ENCODE measurements at regions not wholly inside any gene's neighbourhood (a gene's known extent, or its start where the extent isn't known, plus 50 kb on each side); places are given as distances from the start of the nearest gene placed in this dataset.
"Not testable (repeated sequence)": the region's sequence is repeated elsewhere in the genome, so short reads cannot be mapped to it uniquely, and the experiment has no call there.

DNA sequence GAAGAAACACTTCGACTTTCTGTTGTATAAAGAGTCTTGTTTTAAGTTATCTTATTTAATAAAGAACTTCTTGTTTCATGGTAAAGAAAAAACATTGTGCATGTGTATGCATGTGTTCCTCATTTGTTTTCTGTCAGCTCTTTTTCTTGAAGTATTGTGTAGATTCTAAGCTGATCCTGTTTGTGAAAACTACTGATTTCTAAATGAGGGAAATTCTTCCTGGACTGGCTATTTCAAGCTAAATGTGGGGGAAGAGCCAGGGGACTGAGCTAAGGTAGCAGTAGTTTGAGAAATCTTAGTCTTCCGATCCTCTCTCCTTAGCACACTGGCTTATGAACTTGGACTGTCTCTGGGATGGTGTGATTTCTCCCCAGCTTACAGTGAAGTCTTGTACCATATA lies 56.4 kb upstream of the RBMS1 start:
- DNase-seq: no peak

DNA sequence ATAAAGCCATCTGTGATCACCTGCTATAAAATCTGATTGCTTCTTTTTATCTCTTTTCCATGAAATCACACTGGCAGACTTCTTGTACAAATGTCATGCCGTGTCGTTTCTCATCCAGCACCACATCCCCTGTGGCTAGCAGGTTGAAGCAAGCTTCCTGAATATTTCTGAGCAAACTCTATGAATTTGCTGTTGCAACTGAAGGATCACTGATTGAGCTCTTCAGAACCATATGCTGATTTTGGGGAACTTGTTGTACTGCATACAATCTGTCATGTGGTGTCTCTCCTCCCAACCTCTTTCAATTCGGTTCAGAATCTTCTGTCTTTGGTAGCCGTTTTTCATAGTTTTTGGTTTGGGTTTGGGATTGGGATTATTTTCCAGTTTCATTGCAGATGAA lies 57.7 kb upstream of the RBMS1 start:
- DNase-seq: no peak

DNA sequence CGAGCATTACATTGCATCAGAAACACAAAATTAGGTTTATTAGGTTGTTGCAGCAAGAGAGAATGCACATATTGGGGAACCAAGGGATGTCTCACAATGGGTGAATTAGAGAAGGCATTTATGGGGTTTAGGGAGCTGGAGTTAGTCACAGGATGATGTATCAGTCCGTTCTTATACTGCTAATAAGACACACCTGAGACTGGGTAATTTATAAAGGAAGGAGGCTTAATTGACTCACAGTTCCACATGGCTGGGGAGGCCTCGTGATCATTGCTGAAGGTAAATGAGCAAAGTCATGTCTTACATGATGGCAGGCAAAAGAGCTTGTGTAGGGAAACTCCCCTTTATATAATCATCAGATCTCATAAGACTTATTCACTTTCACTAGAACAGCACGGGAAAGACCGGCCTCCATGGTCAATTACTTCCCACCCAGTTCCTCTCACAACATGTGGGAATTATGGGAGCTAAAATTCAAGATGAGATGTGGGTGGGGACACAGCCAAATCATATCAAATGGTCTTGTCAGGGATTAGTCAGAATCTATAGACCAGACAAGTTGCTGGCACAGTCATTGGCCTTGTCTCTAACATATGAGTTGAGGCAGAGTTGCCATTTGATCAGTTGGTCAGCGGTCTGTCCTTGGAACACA lies 61.9 kb upstream of the RBMS1 start:
- no peak for DNase-seq

DNA sequence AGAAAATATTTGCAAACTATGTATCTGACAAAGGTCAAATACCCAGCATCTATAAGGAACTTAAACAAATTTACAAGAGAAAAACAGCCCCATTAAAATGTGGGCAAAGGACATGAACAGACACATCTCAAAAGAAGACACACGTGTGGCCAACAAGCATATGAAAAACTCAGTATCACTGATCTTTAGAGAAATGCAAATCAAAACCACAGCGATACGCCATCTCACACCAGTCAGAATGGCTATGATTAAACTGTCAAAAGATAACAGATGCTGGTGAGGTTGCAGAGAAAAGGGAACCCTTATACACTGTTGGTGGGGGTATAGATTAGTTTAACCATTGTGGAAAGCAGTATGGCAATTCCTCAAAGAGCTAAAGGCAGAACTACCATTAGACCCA lies 64.3 kb upstream of the RBMS1 start:
- no peak for DNase-seq

DNA sequence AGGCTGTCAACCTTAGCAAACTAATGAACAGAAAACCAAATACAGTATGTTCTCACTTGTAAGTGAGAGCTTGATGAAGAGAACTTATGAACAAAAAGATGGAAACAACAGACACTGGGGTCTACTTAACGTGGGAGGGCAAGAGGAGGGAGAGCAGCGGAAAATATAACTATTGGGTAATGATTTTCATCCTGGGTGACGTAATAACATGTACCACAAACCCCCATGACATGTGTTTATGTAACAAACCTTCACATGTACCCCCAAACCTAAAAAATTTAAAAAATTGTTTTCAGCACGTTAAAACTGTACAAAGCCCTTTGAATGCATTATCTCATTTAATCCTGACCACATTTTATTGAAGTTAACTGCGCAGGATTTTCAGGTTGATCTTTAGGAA lies 64.9 kb upstream of the RBMS1 start:
- no peak for DNase-seq

DNA sequence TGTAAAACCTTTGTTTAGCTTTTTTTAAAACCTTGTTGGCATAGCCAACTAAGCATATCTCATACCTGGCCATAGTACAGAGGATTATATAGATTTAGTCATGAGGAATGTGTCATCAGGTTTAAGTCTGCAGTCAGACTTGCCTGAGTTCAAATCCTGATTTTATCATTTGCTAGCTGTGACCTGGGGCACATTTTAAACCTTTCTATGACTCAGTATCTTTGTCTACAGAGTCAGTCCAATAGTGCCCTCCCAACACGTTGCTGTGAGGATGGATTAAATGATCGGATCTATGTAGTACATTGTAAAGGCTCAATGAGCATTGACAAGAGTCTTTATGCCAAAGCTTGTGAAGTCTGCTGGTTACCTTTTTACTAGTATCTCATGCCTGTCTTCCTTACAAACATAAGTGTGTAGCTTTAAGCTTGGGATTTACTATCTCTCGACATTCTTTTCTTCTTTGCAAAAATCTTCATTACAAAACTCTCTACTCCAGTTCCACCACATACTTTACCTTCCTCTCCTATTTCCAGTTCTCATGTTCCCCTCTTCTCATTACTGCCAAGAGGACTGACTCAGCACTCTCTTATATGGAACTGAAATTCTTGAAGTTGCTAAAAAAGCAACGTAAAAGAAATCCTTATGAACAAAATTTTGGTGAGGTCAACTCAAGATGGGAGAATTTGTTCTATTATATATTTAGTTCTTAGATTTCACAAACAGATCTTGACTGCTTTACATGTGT lies 68.1 kb upstream of the RBMS1 start:
- DNase-seq: no peak

DNA sequence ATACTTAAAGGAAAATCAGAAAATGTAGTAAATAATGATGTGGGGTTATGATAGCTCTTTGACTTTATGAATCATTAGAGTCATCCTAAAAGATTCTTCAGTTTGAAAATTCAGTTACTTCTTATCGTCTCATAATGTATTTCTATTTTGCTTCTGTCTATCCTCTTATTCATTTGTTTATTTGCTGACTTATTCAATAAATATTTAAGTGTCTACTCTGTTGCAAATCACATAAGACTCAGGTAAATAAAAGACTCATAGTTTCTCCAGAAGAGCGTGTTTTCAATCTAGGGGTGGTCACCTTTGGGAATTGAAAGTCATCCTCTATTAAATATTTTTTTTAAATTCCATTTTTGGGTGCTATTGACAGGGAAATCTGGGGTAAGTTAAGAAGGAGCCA lies 69.1 kb upstream of the RBMS1 start:
- no peak for DNase-seq

DNA sequence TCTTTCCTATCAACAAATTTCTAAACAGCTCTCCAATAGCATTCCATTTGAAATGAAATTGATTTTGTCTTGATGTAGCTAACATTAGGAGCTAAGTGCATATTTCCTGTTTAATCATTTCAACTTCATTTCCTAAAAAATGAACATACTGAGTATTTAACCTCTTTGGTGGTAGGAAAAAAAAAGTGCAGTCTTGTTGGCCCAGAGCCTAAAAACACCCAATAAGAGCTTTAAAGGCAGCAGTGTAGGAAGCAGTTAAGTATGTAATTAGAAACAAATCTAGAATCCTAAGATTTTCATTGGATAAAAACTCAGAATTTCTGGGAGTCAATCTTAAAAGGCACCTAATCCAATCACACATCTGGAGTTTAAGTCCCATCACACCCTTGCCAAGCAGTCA lies 71.0 kb upstream of the RBMS1 start:
- DNase-seq: no peak

DNA sequence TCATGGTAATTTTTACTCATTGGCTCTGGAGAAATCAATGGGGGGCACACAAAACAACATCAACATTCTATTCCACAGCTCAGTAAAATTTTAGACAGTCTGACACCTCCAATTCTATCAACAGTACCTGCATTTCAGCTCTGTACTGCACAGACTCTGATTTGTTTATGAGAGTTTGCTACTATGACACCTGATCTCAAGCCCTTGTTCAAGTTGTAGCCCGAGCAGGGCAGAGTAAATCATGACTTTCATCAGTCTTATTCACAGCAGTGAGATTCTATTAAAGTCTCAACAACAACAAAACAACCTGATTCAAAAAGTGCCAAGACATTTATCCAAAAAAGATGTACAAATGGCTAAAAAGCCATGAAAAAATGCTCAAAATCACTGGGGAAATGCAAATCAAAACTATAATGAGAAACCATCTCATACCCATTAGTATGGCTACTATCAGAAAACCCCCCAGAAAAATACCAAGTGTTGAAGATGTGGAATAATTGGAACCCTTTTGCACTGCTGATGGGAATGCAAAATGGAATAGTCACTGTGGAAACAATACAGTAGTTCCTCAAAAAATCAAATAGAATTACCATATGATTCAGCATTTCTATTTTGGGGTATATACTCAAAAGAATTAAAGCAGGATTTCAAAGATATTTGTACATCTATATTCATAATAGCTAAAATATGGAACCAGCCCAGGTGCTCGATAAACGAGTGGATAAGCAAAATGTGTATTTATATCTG lies 71.7 kb upstream of the RBMS1 start:
- no peak for DNase-seq

DNA sequence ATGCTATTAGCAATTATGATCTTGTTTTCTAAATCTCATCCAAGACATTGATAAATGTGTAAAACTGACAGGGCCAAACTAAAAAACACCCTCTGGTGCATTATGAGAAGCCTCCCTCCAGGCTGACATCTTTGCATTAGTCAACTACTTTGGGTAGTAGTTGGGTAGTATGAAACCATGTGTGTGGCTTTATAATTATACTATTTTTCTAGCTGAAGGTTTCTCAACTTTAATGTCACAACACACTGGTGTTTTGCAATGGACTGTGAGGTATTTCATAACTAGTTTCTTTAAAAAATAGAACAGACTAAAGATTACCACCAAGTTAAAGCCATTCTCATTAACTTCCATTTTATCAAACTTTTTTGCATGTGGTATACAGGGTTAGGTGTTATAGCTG lies 73.1 kb upstream of the RBMS1 start:
- DNase-seq: peak; percentile 53

DNA sequence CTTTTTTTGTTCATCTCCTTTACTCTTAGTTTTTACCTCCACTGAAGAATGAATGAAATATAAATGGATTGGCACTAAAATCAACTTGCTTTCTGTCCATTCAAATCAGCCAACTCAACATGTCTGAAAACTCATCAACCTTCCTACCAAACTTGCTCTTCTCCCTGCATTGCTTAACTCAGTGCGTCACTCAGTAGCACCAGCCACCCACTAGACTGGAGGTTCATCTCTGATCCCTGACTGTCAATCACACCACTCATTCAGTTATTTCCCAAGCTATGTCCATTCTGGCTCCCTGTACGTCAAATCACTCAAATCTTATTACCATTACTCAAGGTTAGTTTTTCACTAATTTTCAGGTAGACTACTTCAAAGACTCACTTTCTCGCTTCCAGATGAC lies 75.2 kb upstream of the RBMS1 start:
- DNase-seq: no peak

DNA sequence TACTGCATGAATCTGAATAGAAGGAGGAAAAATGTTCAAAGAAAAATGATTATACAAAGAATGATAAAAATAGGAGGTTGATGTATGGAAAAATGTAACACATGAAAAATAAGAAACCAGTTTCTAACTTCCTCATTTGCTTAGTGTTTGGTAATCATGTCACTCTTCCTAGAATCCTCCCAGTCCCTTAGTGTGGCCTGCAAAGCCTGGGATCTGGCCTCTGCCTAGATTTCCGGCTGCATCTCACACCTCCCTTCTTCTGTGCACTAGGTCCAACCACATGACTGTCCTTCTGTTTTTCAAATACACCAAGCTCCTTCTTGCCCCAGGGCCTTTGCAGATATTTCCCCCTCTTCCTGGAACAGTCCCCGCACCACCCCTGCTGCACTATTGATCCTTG lies 76.8 kb upstream of the RBMS1 start:
- DNase-seq: peak; percentile 65

DNA sequence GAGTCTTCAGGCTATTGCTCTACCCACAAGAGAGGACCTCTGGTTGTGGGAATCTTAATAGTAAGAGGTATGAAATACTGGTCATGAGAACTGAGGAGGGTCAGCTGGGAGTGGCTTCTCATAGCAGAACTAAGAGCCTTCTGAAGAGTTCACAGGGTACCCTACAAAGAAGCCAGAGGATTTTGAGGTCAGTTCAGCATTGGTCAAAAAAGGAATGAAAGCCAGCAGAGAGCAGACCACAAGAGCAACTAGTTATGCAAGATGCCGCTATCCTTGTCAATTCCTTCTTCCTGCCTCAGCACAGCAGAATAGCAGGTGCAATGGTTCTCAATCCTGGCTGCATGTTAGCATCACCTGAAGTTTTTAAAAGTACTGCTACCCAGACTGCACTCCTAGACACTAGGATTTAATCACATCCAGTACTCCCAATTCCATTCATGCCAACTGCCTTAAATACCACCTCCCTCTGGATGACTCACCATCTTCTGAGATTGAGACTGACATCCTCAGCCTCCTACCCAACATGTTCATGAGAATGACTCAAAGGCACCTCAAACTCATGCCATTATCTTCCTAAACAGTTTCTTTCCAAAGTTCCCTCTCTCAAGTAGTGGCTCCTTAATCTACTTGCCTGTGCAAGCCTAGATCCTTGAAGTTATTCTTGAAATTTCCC lies 81.0 kb upstream of the RBMS1 start:
- DNase-seq: no peak

DNA sequence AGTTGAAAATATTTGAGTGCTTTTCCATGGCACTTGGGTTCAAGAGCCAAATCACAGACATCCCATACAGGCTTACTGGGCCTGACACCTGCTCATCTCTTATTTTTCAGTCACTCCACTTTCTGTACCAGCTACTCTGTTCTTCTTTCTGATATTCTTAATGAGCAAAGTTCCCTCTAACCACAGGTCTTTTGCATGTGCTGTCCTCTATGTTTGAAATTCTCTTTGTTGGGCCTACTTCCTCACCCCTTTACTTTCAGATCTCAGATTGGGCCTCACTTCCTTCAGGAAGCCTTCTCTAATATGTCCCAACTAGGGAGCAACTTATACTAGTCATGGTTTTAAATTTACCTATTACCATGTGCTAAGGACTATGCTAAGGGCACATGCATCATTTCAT lies 81.8 kb upstream of the RBMS1 start:
- DNase-seq: no peak

DNA sequence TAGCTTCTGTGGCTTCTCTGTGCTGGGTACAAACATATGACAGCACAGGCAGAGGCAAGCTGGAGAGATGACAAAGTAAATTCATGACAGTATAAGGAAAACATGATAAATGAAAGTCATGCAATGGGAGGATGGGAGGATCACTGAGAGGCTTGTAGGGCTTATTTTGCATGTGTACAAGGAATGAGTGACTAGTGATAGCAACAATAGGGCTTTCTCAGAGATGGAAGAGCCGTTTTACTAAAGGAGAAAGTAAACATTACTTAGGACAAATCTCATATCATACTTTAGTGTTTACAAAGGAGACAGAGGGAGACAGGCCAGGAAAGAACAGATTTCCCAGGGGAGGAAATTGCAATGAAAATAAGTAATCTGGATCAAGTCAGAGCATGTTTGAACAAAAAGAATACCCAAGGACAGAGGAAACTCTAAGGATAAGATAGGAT lies 82.5 kb upstream of the RBMS1 start:
- DNase-seq: no peak

DNA sequence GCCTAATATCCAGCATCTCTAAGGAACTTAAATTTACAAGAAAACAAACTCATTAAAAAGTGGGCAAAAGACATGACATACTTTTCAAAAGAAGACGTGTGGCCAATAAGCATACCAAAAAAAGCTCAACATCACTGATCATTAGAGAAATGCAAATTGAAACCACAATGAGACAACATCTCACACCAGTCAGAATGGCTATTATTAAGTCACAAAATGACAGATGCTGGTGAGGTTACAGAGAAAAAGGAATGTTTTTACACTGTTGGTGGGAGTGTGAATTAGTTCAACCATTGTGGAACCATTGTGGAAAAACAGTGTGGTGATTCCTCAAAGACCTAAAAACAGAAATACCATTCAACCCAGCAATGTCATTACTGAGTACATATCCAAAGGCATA lies 83.5 kb upstream of the RBMS1 start:
- DNase-seq: not testable (repeated sequence)

DNA sequence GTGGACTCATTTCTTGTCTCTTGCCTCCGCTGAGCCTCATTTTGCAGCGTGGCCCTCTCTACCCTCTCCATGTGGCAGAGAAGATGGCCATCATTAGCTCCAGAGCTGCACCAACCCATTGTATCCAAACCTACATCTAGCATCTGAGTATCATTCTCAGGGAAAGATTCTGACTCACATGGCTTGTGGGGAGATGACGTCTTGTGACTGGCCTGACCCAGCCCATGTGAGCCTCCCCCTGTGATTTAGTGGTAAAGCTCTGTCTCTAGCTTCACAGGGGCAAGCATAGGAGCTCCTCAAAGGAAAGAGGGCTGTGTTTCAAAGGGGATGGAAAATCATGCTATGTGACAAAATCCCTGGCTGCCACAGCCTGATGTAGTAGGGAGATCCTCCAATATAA lies 87.4 kb upstream of the RBMS1 start:
- DNase-seq: no peak

DNA sequence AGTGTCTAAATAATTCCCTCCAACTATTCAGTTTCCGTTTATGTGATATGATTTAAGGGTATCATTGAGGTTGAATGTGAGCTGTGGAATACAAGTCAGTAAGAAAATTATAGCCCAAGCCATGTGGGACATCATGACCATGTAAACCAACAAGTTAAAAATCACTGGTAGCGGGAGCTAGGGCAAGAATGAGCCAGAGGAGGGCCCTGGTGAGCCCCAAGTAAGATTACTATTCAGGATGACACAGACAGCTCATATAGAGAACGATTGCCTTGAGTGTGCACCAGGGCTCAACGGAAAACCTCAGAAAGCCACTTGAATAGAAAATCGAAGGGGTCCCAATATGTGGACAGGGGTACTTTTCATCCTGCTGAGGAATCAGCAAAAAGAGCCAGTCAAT lies 87.8 kb upstream of the RBMS1 start:
- DNase-seq: no peak

DNA sequence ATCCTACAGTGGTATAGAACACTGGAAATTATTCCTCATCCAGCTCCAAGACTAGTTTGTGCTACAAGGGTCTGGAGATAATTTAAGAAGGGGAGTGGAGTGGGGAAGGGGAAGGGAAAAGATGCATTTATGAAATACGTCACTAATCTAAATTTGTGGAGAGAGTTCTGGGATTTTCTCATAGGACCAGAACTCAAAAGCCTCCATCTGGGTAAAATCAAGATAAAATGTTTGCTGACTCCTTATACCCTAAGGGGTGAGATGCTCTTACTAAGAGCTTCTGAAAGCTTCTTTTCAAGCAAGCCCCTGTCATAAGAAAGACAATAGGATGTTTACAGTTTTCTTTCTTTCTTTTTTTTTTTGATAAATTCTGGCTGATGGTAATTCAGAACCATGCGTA lies 88.5 kb upstream of the RBMS1 start:
- no peak for DNase-seq

DNA sequence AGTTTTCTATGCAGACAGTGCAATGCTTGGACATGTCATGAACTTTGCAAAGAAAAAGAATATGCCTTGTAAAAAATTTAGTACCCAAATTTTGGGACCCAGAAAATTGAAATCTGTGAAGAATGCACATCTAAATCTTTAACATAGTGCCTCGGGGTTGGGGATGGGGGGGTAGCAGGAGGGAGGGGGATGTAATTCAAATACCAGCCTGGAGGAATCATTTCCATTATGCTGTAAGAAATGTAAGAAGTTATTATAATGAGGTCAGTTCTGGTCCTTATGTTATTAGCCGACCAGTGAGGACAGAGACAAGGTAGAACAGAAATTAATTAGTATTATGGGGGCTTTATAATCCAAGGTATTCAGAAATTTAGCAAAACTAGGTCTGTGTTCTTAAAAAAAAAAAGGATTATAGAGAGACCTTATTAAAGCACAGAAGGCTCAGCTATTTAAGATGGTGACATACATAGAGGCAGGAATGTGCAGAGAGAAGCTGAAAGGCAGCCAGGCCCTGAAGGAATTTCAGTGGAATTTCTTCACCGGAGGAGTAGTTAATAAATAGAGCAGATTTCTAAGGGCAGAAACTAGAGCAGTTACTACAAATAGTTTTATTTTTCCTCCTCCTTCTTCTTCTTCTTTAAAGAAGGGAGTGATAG lies 89.0 kb upstream of the RBMS1 start:
- no peak for DNase-seq

DNA sequence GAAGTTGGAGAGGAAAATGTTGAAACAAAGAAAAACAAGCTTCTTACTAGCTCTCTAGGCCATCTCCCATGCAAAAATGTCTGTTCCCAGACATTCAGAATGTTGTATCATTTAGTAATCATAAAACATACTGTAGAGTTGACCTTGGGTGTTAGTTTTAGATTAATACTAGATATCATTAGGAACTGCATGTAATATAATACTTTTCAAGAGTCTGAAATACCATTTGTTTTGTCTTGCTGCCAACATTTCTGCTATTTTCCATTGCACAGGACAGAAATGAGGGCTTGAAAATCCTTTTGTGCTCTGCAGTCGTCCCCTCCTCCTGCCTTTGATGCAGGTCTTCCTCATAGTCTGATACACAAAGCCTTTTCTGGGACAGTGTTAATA lies 89.5 kb upstream of the RBMS1 start:
- no peak for DNase-seq

DNA sequence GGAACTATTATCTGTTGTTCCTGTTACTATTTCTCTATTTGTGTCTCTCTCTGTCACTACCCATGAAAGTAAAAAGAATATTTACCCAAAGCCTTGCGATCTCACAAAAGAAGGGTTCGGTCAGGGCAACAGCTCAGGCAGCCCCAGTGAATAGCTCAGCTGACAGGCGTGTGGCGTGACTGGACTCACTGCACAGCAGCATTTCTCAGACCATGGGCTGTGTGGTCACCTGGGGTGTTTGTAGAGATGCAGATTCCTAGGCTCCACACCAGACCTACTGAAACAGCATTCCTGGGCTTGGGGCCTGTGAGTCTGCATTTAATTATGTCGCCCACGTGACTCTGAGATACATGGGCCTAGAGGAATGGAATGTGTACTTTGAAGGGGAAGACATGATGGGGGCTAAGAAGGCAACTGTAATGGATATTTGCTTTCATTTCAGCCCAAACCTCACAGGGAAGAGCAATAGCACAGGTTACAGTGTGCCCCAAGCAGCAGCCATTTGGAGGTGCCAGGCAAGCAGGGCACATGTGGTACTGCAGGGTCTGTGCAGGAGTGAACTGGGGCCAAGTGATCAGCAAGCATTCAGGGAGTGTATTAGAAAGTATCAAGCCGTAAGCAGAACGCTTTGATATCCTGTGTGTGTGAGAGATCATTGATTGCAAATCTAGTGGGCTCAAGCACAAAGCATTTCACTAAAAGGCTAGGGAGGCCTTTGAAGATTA lies 90.4 kb upstream of the RBMS1 start:
- no peak for DNase-seq
